ENCODE measurements at regions not wholly inside any gene's neighbourhood (a gene's known extent, or its start where the extent isn't known, plus 50 kb on each side); places are given as distances from the start of the nearest gene placed in this dataset.

- TF ChIP-seq, protein P1, sequence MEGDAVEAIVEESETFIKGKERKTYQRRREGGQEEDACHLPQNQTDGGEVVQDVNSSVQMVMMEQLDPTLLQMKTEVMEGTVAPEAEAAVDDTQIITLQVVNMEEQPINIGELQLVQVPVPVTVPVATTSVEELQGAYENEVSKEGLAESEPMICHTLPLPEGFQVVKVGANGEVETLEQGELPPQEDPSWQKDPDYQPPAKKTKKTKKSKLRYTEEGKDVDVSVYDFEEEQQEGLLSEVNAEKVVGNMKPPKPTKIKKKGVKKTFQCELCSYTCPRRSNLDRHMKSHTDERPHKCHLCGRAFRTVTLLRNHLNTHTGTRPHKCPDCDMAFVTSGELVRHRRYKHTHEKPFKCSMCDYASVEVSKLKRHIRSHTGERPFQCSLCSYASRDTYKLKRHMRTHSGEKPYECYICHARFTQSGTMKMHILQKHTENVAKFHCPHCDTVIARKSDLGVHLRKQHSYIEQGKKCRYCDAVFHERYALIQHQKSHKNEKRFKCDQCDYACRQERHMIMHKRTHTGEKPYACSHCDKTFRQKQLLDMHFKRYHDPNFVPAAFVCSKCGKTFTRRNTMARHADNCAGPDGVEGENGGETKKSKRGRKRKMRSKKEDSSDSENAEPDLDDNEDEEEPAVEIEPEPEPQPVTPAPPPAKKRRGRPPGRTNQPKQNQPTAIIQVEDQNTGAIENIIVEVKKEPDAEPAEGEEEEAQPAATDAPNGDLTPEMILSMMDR (IDR thresholded peaks at IDR 0.05; ENCODE audit: low read depth, low read length), result no peak
- no peak for TF ChIP-seq EZH2phosphoT487 (IDR thresholded peaks at IDR 0.05; ENCODE audit: low read depth)
Measured at GRCh38 chr7:68279827-68280400, 1283.3 kb downstream of the TYW1 start.

Data from OCI-LY3 (cell line).